ENCODE measurements at regions not wholly inside any gene's neighbourhood (a gene's known extent, or its start where the extent isn't known, plus 50 kb on each side); places are given as distances from the start of the nearest gene placed in this dataset.
A peak's percentile ranks its signal among the peaks of the same experiment; 100 is the strongest.

DNA sequence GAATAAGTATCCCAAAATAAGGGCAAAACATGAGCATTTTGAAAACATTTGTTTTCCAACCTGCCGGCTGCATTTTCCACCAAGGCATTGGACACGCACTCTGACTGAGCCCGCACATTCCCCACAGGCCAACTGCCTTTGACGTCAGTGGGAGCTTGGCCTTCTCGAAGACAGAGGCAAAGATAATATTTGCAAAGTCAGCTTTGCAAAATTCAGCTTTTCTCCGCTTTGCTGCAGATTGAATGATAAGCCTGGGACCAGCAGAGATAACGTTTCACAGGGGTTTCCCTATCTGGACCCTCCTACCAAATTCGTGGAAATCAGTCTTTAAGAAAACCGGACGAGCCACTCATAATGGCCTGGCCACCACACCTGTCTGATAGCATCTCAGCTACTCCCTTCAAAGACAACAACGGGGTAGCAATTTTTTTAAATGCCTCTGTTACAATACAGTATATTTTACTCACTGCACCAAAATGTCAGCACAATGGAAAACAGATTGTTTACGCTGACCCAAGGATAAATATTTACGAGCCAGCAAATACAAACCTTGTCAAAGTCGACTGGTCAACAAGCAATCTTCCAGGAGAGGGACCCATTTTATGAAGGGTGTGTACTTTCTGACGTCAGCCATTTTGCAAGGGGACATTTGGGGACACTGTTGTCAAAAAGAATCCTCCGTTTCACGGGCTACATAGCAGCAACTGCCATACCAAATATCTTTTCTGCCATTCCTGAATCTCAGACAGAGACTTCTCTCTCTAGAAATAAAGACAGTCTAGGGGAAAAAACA, 100.5 kb downstream of the TFAP2A start:
- Mint-ChIP-seq H3K36me3 (ENCODE audit: insufficient read depth in 1 of 3, low read depth in 3 of 3) (peaks cover 0 to 8% (median 0%) of the 10 kb centered on the region in 3 experiments; a peak in 2 of 7 replicates), H3K4me1 (peaks cover 73 to 80% of the 10 kb centered on the region in 2 experiments), H3K4me3 (no peak overlapping the region; a peak in 1 of 5 replicates), H3K9me3 (peaks cover 4 to 6% of the 10 kb centered on the region in 2 experiments; a peak in 3 of 5 replicates), H3K27ac (peak overlapping the region in 2 of 3 experiments; percentile 30 to 68; a peak in 3 of 7 replicates), H3K27me3 (ENCODE audit: low read depth) (peaks cover 5% of the 10 kb centered on the region)
- Histone ChIP-seq H3K27ac (ENCODE audit: insufficient read length, low read depth, low read length) (no peak overlapping the region), H3K9me3 (ENCODE audit: control insufficient read depth, low read depth, low read length) (no peaks in the 10 kb centered on the region), H2BK15ac (ENCODE audit: low read depth, low read length) (no peak overlapping the region), H2BK20ac (ENCODE audit: low read depth, low read length, poor library complexity, severe bottlenecking) (no peak overlapping the region), H4K5ac (ENCODE audit: insufficient read length, low read depth, low read length) (no peak overlapping the region), H3K79me2 (ENCODE audit: insufficient read depth, low read length) (no peaks in the 10 kb centered on the region), H3K9ac (ENCODE audit: extremely low read depth, insufficient read length, low read length) (no peak overlapping the region), H2BK5ac (ENCODE audit: insufficient read length, low read length) (no peak overlapping the region), H4K91ac (ENCODE audit: insufficient read length, low read depth, low read length) (no peak overlapping the region), H4K8ac (replicated peaks; ENCODE audit: insufficient read length, low read depth, low read length) (no peak overlapping the region), H2AFZ (ENCODE audit: low read length) (no peak overlapping the region), H3T11ph (ENCODE audit: low read length) (no peak overlapping the region), H3K79me1 (ENCODE audit: insufficient read depth, low read depth, low read length, poor library complexity, severe bottlenecking) (no peaks in the 10 kb centered on the region), H2BK120ac (ENCODE audit: low read depth, low read length, poor library complexity, severe bottlenecking) (no peak overlapping the region), H3K14ac (ENCODE audit: insufficient read depth, low read length) (no peak overlapping the region), H3K27me3 (ENCODE audit: insufficient read depth, low read length) (no peaks in the 10 kb centered on the region), H2AK5ac (ENCODE audit: insufficient read length, low read length) (no peak overlapping the region), H3K23ac (ENCODE audit: insufficient read length, low read depth, low read length) (no peak overlapping the region), H3K56ac (ENCODE audit: insufficient read length, low read depth, low read length) (no peak overlapping the region), H3K4ac (ENCODE audit: low read depth, low read length) (no peak overlapping the region), H3K23me2 (ENCODE audit: insufficient read length, low read depth, low read length, poor library complexity, severe bottlenecking) (no peaks in the 10 kb centered on the region), H3K4me1 (ENCODE audit: insufficient read depth, low read length) (peaks cover 6% of the 10 kb centered on the region), H3K18ac (ENCODE audit: insufficient read length, low read depth, low read length) (no peak overlapping the region), H2BK12ac (ENCODE audit: insufficient read length, low read depth, low read length) (no peak overlapping the region), H4K20me1 (ENCODE audit: control insufficient read depth, insufficient read depth, insufficient read length) (no peaks in the 10 kb centered on the region), H3K4me2 (ENCODE audit: insufficient read depth, insufficient read length, low read length) (no peak overlapping the region)
- TF ChIP-seq, protein P1, sequence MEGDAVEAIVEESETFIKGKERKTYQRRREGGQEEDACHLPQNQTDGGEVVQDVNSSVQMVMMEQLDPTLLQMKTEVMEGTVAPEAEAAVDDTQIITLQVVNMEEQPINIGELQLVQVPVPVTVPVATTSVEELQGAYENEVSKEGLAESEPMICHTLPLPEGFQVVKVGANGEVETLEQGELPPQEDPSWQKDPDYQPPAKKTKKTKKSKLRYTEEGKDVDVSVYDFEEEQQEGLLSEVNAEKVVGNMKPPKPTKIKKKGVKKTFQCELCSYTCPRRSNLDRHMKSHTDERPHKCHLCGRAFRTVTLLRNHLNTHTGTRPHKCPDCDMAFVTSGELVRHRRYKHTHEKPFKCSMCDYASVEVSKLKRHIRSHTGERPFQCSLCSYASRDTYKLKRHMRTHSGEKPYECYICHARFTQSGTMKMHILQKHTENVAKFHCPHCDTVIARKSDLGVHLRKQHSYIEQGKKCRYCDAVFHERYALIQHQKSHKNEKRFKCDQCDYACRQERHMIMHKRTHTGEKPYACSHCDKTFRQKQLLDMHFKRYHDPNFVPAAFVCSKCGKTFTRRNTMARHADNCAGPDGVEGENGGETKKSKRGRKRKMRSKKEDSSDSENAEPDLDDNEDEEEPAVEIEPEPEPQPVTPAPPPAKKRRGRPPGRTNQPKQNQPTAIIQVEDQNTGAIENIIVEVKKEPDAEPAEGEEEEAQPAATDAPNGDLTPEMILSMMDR (conservative IDR thresholded peaks at IDR 0.05) = no peak
- no CpG with 5 or more reads among the region's 17 CpGs for WGBS (ENCODE audit: extremely low coverage, insufficient read length, low lambda C conversion rate)
- no peak for DNase-seq

All from H9 (cell line).